ENCODE measurements at regions not wholly inside any gene's neighbourhood (a gene's known extent, or its start where the extent isn't known, plus 50 kb on each side); places are given as distances from the start of the nearest gene placed in this dataset.

DNA sequence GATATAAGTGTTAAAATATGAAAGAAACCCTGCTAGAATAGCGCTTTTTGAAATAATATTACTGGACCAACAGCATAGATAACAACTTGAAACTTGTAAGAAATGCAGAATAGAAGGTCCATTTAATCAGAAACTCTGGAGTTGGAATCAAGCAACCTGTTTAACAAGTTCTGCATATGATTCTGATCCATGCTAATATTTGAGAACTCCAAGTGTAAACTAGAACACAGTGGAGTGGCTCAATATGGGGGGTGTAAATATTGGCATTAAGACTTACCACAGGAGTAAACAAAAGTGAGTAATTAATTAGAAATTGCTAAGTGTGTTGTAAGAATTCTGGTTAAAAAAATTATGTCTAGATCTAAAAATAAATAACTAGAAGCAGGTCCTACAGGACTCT lies 151.2 kb downstream of the SLITRK1 start:
- no peaks in the 10 kb centered on the region for H4K20me1 ChIP-seq (ENCODE audit: insufficient read depth, low read length)
- H3K27ac ChIP-seq (ENCODE audit: low read depth in 1 of 2, low read length in 2 of 2) = no peak overlapping the region
- H3K36me3 ChIP-seq (replicated peaks in 1 of 2; ENCODE audit: control insufficient read depth in 1 of 2, insufficient read depth in 2 of 2, low read length in 2 of 2) = no peaks in the 10 kb centered on the region
- intact Hi-C loops (cut with micrococcal nuclease) = no loop called here
- Mint-ChIP-seq H3K36me3 (no peaks in the 10 kb centered on the region), H3K4me1 (no peaks in the 10 kb centered on the region), H3K9me3 (peaks cover 0 to 7% (median 0%) of the 10 kb centered on the region in 7 donors), H3K4me3 (no peak overlapping the region), H3K27me3 (ENCODE audit: low read depth in 3 of 3) (no peaks in the 10 kb centered on the region), H3K27ac (no peak overlapping the region)
- no peak overlapping the region for H3K9ac ChIP-seq (ENCODE audit: insufficient read depth, low read length, poor library complexity, severe bottlenecking)
- WGBS (ENCODE audit: insufficient coverage) = no CpG with 5 or more reads among the region's 1 CpG
- no peaks in the 10 kb centered on the region for H3K27me3 ChIP-seq (ENCODE audit: control insufficient read depth in 2 of 2, insufficient read depth in 2 of 2, low read length in 2 of 2)
- no peaks in the 10 kb centered on the region for H3K79me2 ChIP-seq (ENCODE audit: insufficient read depth, low read length)
- H3K9me3 ChIP-seq (replicated peaks in 1 of 2; ENCODE audit: control insufficient read depth in 1 of 2, insufficient read depth in 1 of 2, low read length in 2 of 2) = peaks cover 0 to 2% of the 10 kb centered on the region in 2 donors
- no peak overlapping the region for H3K4me2 ChIP-seq (replicated peaks; ENCODE audit: extremely low read depth, low read length, poor library complexity, severe bottlenecking)
- TF ChIP-seq, protein P1, sequence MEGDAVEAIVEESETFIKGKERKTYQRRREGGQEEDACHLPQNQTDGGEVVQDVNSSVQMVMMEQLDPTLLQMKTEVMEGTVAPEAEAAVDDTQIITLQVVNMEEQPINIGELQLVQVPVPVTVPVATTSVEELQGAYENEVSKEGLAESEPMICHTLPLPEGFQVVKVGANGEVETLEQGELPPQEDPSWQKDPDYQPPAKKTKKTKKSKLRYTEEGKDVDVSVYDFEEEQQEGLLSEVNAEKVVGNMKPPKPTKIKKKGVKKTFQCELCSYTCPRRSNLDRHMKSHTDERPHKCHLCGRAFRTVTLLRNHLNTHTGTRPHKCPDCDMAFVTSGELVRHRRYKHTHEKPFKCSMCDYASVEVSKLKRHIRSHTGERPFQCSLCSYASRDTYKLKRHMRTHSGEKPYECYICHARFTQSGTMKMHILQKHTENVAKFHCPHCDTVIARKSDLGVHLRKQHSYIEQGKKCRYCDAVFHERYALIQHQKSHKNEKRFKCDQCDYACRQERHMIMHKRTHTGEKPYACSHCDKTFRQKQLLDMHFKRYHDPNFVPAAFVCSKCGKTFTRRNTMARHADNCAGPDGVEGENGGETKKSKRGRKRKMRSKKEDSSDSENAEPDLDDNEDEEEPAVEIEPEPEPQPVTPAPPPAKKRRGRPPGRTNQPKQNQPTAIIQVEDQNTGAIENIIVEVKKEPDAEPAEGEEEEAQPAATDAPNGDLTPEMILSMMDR (IDR thresholded peaks at IDR 0.05) = no peak
- no peak overlapping the region for H2AFZ ChIP-seq (ENCODE audit: insufficient read depth, low read depth, low read length, poor library complexity, severe bottlenecking)
- no peaks in the 10 kb centered on the region for H3K4me1 ChIP-seq (ENCODE audit: control insufficient read depth in 1 of 2, insufficient read depth in 2 of 2, low read length in 2 of 2)
- DNase-seq = no peak
- H3K4me3 ChIP-seq (replicated peaks in 1 of 3; ENCODE audit: low read depth in 2 of 3, low read length in 3 of 3) = no peak overlapping the region

DNA sequence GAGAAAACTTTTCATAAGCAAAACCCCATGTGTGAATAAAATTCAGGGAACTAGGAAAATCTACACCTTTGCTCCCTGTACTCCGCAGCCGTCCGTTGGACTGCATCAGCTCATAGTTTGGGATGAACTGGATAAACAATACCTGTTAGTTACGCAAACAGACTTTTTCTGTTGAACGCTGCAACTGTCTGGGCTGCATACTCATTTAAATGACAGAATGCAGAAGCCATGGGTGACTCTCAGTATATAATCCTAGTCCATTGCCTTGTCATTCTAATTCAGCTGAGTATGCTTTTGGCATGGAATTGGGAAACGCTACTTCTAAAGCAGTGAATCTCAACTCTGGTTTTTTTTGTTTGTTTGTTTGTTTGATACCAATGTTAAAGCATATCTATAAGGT lies 151.6 kb downstream of the SLITRK1 start:
- WGBS (ENCODE audit: insufficient coverage) = 93% methylated on average over 3 of the region's 6 CpGs
- Mint-ChIP-seq H3K27me3 (ENCODE audit: low read depth in 3 of 3) (no peaks in the 10 kb centered on the region), H3K27ac (no peak overlapping the region), H3K4me3 (no peak overlapping the region), H3K36me3 (no peaks in the 10 kb centered on the region), H3K4me1 (no peaks in the 10 kb centered on the region), H3K9me3 (peaks cover 0 to 7% (median 2%) of the 10 kb centered on the region in 7 donors)
- Histone ChIP-seq H3K27me3 (ENCODE audit: control insufficient read depth in 2 of 2, insufficient read depth in 2 of 2, low read length in 2 of 2) (no peaks in the 10 kb centered on the region), H3K9ac (ENCODE audit: insufficient read depth, low read length, poor library complexity, severe bottlenecking) (no peak overlapping the region), H3K36me3 (replicated peaks in 1 of 2; ENCODE audit: control insufficient read depth in 1 of 2, insufficient read depth in 2 of 2, low read length in 2 of 2) (no peaks in the 10 kb centered on the region), H3K79me2 (ENCODE audit: insufficient read depth, low read length) (no peaks in the 10 kb centered on the region), H3K9me3 (replicated peaks in 1 of 2; ENCODE audit: control insufficient read depth in 1 of 2, insufficient read depth in 1 of 2, low read length in 2 of 2) (peaks cover 0 to 2% of the 10 kb centered on the region in 2 donors), H3K4me2 (replicated peaks; ENCODE audit: extremely low read depth, low read length, poor library complexity, severe bottlenecking) (no peak overlapping the region), H3K27ac (ENCODE audit: low read depth in 1 of 2, low read length in 2 of 2) (no peak overlapping the region), H3K4me3 (replicated peaks in 1 of 3; ENCODE audit: low read depth in 2 of 3, low read length in 3 of 3) (no peak overlapping the region), H3K4me1 (ENCODE audit: control insufficient read depth in 1 of 2, insufficient read depth in 2 of 2, low read length in 2 of 2) (no peaks in the 10 kb centered on the region), H2AFZ (ENCODE audit: insufficient read depth, low read depth, low read length, poor library complexity, severe bottlenecking) (no peak overlapping the region), H4K20me1 (ENCODE audit: insufficient read depth, low read length) (no peaks in the 10 kb centered on the region)
- TF ChIP-seq, protein P1 (IDR thresholded peaks at IDR 0.05) = no peak
- DNase-seq = no peak
- intact Hi-C loops (cut with micrococcal nuclease) = no loop called here

All from CD14-positive monocyte (primary cell).